ENCODE measurements at regions not wholly inside any gene's neighbourhood (a gene's known extent, or its start where the extent isn't known, plus 50 kb on each side); places are given as distances from the start of the nearest gene placed in this dataset.
"Not testable (repeated sequence)": the region's sequence is repeated elsewhere in the genome, so short reads cannot be mapped to it uniquely, and the experiment has no call there.

DNA sequence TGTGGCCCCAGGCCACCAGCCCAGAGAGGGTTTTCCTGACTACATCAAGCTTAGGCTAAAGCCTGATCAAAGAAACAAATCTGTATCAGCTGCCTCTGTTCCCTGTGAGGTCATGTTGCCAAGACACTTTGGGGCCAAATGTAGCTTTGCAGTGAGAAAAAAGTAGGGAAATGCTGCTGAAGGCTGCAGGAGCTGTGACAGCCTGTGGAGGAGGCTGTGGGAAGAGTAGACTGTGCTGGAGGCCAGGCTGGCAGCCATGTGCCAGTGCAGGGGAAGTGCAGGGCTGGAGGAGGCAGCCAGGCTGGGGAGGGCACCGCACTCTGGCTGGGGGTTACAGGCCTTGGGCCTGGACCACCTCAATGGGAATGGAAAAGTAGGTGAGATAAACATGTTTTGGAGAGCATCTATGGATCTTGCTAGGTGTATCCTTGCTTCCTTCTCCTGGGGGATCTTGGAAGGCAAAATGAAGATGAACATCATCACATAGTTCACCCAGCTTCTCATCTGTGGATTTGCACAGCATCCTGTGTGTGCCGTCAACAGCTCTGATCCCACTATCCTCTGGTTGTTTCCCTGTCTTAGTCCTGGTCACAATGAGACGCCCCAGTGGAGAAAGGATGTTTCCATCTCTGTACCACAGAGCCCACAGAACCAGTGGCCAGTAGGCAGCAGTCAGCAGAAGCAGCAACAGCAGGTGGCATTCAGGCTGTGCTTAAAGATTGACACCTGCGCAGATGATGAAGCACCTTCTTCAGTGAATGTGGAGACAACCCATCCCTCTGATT lies 103.8 kb upstream of the COPS8 start:
- no peak for DNase-seq

- DNase-seq, result no peak
These were observed 102.8 kb upstream of the COPS8 start for GRCh38 chr2:236982693-236983455.

DNA sequence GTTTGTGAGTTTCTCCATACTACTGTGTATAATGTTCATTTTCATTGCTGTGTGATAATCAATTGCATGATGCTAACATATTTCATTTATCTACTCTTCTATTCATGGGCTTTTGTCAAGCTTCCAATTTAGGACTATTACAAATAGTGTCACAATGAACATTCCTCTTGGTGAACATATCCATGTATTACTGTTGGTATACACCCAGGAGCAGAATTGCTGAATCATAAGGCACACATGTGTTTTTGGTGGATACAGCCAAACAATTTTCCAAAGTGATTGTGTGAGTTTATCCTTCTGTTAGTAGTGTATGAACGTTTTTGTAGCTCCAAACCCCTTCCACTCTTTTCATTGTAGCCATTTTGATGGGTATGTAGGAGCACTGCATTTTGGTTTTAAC lies 101.6 kb upstream of the COPS8 start:
- DNase-seq, result no peak

DNA sequence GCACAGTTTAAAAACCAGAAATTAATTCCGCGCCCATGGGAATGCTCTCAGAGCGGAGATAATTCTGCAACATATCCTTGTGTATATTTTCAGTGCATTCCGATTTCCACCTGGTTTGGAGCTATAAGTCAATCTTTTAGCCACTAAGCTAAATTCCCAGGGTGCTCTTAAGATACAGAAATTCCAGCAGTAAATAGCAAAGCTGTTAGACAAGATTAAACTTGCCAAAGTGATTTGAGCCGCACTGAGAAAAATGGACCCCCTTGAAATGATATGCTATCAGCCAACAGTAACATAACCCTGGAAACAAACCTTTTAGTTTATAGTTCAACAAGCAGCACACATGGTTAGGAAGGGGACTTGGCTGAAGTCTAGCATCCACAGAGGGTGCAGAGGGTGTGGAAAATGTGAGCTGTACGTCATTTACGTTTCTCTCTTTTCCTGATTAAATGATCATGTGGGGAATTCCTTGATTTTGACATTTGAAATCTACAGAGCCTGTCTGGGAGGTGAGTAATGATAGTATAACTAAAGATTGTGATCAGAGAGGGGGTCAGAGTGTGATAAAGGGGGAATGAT lies 99.8 kb upstream of the COPS8 start:
- no peak for DNase-seq

- no peak for DNase-seq
These were observed 99.0 kb upstream of the COPS8 start for GRCh38 chr2:236986524-236987330.

GRCh38 chr2:236988216-236988615 lies 97.5 kb upstream of the COPS8 start:
- no peak for DNase-seq

- DNase-seq, result no peak
These were observed 96.7 kb upstream of the COPS8 start for GRCh38 chr2:236988690-236989624.

DNA sequence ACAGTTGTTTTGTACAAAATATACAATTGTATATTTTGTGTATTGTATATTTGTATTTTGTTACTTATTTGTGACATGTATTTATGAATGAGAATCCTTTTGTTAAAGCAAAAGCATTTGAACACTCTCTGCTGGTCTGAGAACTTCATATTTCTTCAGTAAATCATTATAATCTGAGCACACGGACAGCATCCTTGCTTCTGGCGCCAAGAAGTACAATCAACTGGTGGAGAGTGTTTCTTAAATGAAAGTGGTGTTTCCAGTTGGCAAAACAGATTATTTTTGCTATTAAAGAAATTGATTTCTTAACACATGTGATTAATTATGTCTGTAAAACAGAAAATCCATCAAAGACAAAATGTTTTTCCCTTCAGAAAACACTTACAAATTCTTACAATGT lies 95.1 kb upstream of the COPS8 start:
- no peak for DNase-seq

GRCh38 chr2:236991874-236992273 lies 93.8 kb upstream of the COPS8 start:
- no peak for DNase-seq

DNA sequence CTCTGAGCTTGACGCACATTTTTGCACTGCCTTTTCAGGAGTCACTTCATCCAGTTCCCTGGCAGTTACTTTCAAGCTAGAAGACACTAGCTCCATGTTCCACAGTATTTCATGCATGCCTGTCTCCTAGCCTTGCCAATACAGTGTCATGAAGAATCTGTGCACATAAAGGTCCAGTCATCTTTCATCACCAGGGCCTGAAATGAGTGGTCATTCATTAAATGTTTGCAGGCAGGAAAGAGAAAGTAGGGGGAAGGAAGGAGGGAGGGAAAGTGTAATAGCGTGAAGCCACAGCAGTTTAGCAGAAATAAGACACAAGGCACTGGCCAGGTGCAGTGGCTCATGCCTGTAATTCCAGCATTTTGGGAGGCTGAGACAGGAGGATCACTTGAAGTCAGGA lies 92.4 kb upstream of the COPS8 start:
- no peak for DNase-seq

GRCh38 chr2:236994361-236994760 lies 91.3 kb upstream of the COPS8 start:
- no peak for DNase-seq

DNA sequence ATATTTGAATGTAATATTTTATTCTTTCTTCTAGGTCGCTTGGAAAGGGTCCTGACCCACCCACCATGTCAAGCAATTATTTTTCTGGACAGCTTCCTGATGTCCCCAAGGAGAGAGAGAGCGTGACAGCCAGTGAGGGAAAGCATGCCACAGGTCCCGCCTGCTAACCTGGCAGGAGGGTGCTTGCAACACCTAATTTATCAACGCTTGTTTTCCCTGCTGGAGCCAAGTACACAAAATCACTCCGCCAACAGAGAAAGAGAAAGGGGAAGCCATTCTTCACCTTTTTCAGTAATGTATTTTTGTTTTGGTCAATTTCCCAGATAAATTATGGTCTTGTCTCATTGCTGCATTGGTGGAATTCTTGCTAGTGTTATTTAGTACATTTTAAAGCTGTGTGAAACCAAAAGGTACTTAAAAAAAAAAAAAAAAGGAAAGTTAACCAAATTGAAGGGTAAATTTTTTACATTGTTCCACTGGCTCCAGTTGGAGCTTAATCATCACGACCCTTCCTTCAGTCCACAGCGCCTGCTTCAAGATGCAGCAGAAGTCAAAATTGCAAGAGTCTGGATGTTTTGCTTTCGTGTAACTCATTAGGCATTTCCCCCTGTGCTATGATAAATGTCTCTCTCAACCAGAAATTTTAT lies 88.5 kb upstream of the COPS8 start:
- DNase-seq, result no peak

DNA sequence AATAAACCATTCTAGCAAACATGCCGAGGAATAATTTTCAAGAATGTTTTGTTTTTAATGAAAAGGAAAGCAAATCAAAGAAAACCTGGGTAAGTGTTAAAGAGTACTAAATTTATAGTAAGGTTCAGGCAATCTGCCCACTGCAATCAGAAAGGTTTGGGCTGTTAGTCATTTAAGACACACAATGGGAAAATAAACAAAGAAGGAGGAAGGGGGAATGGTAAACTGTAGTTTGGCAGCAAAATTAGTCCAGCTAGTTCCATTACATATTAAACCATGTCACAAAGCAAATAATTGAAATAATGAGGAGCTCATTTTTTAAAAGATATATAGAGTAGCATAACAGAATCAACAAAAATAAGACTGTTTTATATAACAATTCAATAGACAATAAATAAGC lies 87.5 kb upstream of the COPS8 start:
- DNase-seq, result no peak

GRCh38 chr2:236998758-236999157 lies 86.9 kb upstream of the COPS8 start:
- DNase-seq, result no peak

- no peak for DNase-seq
These were observed 85.2 kb upstream of the COPS8 start for GRCh38 chr2:237000481-237000880.

- DNase-seq, result not testable (repeated sequence)
These were observed 80.3 kb upstream of the COPS8 start for GRCh38 chr2:237005341-237005740.

- no peak for DNase-seq
These were observed 74.4 kb upstream of the COPS8 start for GRCh38 chr2:237011206-237011795.

DNA sequence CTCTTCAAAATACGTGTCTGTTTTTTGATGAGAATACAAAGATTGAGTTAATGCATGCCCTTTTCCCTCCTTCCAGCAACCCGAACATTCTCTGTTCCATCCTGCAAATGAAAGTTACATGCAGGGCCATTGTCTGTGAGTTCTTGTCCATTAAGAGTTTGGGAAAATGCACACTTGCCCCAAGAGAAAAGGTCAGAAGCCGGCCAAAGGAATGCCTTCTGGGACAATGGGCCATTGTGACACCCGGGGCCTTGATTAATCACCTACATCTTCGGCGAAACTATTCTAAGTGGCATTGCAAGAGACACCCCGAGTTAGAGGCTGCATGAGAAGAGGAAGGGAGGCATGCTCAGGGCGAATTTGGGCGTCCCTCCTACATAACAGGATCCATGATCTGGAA lies 73.7 kb upstream of the COPS8 start:
- DNase-seq, result no peak

GRCh38 chr2:237012577-237013267 lies 73.0 kb upstream of the COPS8 start:
- no peak for DNase-seq

- no peak for DNase-seq
These were observed 69.4 kb upstream of the COPS8 start for GRCh38 chr2:237016121-237016915.

All from hematopoietic multipotent progenitor cell treated with erythropoietin and hydrocortisone succinate and interleukin-3 and kit ligand, for 8 days (in vitro differentiated cells).